ENCODE measurements at regions not wholly inside any gene's neighbourhood (a gene's known extent, or its start where the extent isn't known, plus 50 kb on each side); places are given as distances from the start of the nearest gene placed in this dataset.
"Not testable (repeated sequence)": the region's sequence is repeated elsewhere in the genome, so short reads cannot be mapped to it uniquely, and the experiment has no call there.

- no peak for DNase-seq
Measured at GRCh38 chr7:65317372-65317771, 56.3 kb upstream of the ZNF92 start.

DNA sequence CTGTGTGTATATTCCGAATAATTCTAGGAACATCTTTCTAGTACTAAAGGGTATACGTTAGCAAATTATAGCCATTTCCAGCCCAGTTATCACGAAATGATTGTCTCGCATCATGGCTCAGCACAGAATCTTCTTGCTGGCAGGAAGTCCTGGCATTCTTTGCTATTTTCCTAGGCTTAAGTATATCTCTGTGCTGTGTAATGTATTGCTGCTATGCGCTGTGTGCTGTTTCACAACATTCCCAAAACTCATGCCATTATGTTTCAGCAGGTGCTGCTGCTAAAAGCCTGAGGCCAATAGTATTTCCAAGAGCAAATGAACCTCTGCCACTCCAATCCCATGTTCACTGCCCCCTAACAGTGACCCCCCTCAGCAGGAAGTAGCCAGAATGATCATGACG lies 62.9 kb upstream of the ZNF92 start:
- DNase-seq = no peak

GRCh38 chr7:65308300-65308678 lies 65.4 kb upstream of the ZNF92 start:
- DNase-seq = no peak

DNA sequence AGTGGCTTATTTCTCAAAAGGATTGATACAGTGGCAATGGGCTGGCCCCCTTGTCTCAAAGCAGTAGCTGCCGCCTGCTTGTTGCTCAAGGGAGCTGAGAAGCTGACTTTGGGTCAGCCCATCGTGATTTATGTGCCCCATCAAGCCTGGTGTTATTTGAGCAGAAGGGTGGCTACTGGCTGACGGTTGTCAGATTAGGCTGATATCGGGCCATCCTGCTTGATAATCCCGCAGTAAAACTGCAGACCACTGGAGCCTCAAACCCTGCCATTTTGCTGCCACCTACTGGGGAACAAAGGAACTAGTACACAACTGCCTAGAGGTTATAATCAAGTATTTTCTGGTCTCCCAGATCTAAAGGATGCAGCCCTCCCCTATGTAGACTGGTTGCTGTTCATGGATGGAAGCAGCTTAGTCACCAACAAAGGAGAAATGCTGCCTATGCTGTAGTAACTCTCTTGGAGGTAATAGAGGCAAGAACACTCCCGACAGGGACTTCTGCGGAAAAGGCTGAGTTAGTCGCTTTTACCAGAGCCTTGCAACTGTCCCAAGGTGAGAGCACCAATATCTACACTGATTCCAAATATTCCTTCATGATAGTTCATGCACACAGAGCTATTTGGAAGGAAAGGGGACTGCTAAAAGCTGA lies 65.9 kb upstream of the ZNF92 start:
- DNase-seq = peak; percentile 87

DNA sequence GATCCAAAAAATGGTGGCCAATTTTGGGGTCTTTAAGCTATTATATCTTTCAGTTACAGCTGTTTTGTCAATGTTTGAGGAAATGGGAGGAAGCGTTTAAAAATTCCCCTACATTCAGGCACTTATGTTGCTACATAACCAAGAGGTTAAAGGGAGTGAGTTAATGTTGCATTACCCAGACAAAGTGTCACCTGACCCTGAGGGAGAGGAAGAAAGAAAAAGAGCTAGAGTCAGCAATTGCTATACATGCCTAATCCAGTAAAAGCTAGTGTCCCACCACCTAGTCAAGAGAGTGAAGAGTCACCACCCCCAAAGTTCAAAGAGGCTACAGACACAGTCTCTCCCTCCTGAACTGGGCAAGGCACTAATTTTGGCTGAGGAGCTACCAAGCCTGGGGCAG lies 69.5 kb upstream of the ZNF92 start:
- no peak for DNase-seq

- DNase-seq = no peak
Measured at GRCh38 chr7:65302883-65303282, 70.8 kb upstream of the ZNF92 start.

DNA sequence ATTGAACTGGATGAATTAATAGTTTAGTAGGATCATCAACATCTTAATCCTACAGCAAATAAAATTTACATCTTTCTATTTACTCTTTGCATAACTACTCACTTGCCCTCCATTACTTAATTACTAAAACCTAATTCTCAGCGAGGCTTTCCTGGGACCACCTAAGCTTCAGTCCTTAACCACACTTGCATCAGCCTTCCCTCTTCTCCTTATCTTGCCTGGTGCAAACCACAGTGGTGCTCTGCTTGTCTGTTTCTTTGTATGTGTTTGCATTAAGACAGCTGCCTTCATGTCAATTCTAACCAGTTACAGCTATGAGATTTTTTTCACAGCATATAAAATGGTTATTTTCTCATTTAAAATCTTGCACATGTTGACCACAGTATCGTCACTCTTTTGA lies 72.6 kb upstream of the ZNF92 start:
- no peak for DNase-seq

DNA sequence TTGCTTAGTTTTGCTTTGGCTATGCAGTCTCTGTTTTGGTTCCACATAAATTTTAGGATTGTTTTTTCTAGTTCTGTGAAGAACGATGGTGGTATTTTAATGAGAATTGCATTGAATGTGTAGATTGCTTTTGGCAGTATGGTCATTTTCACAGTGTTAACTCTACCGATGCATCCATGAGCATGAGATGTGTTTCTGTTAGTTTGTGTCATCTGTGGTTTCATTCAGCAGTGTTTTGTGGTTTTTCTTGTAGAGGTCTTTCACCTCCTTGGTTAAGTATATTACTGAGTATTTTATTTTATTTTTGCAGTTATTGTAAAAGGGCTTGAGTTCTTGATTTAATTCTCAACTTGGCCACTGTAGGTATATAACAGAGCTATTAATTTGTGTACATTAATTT lies 78.2 kb upstream of the ZNF92 start:
- DNase-seq = no peak

GRCh38 chr7:65290340-65290739 lies 83.3 kb upstream of the ZNF92 start:
- DNase-seq = not testable (repeated sequence)

DNA sequence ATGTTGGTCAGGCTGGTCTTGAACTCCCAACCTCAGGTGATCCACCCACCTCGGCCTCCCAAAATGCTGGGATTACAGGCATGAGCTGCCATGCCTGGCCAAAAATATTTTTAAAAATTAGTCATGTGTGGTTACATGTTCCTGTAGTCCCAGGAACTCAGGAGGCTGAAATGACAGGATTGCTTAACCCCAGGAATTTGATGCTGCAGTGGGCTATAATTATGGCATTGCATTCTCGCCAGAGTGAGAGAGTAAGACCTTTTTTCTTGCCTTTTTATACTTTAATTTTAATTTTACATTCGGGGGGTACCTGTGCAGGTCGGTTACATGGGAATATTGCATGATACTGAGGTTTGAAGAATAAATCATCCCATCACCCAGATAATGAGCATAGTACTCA lies 86.6 kb upstream of the ZNF92 start:
- DNase-seq = no peak

GRCh38 chr7:65285906-65286864 lies 87.5 kb upstream of the ZNF92 start:
- DNase-seq = no peak

DNA sequence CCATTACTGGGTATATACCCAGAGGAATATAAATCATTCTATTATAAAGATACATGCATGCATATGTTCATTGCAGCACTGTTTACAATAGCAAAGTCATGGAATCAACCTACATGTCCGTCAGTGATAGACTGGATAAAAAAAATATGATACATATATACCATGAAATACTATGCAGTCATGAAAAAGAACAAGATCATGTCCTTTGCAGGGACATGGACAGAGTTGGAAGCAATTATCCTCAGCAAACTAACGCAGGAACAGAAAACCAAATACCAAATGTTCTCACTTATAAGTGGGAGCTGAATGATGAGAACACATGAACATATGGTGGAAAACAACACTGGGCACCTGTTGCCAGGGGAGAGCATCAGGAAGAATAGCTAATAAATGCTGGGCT lies 88.4 kb upstream of the ZNF92 start:
- not testable (repeated sequence) for DNase-seq

DNA sequence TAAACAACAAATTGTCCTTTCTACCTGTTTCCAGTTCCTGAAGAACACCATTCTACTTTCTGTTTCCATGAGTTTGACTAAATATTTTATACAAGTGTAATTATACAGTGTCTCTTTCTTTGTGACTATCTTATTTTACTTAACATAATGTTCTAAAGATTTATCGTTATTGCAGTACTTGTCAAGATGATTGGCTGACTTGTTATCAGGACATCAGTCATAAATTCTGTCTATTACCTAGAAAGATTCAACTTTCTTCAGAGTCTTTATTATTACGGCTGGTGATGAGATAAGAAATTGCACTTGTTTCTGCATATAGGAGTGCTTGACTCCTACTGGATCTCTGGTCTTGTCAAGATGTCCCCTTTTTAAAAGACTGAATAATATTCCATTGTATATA lies 93.9 kb upstream of the ZNF92 start:
- DNase-seq = no peak

GRCh38 chr7:65276822-65277221 lies 96.8 kb upstream of the ZNF92 start:
- DNase-seq = no peak

- DNase-seq = not testable (repeated sequence)
Measured at GRCh38 chr7:65271502-65271901, 102.2 kb upstream of the ZNF92 start.

DNA sequence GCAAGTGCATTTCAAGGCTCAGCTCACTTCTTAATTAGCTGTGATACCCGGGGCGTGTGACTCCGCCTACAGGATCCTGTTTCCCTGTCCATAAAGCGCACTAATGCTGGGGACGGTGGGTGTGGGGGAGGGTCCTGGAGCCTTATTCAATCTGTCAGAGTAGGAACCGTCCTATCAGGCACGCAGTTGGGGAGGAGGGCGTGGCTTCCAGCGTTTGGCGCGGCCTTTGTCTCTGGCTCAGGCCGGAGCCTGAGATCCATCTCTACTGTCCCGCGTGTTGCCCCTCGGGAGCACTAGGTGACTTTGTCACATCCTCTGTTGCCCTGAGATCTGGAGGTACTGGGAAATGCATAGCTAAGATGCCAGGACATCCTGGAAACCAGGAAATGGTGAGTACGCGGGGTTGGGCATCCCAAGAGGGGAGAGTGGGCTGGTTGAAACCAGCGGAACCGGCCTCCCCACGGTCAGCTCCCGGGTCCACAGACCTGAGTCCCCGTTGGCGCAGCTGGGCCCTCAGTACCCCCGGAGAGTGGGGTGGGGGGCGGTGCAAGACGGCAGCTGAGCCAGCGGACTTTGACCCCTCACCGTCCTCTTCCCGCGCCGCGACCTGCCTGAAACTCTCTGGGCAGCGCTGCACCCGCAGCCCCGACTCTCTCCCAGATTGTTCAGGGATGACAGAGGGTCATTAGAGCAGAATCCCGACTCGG lies 104.4 kb upstream of the ZNF92 start:
- DNase-seq = peak; percentile 99

DNA sequence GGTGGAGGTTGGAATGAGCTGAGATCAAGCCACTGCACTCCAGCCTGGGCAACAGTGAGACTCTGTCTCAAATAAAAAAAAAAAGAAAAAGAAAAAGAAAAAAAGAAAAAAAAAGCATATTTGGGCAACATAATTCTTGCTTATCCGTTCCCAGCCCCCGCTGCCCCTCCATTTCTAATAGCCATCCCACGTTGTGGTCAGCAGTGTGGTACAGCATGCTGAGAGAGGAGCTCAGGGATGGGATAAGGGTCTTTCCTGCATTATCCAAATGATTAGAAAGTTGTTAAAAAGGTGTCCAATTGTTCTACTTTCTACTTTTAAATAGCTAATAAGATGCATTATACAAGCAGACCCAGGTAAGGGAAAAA lies 104.9 kb upstream of the ZNF92 start:
- DNase-seq = no peak

GRCh38 chr7:65265933-65266519 lies 107.6 kb upstream of the ZNF92 start:
- peak; percentile 22 for DNase-seq

- no peak for DNase-seq
Measured at GRCh38 chr7:65264258-65264657, 109.4 kb upstream of the ZNF92 start.

- not testable (repeated sequence) for DNase-seq
Measured at GRCh38 chr7:65260673-65261072, 113.0 kb upstream of the ZNF92 start.

DNA sequence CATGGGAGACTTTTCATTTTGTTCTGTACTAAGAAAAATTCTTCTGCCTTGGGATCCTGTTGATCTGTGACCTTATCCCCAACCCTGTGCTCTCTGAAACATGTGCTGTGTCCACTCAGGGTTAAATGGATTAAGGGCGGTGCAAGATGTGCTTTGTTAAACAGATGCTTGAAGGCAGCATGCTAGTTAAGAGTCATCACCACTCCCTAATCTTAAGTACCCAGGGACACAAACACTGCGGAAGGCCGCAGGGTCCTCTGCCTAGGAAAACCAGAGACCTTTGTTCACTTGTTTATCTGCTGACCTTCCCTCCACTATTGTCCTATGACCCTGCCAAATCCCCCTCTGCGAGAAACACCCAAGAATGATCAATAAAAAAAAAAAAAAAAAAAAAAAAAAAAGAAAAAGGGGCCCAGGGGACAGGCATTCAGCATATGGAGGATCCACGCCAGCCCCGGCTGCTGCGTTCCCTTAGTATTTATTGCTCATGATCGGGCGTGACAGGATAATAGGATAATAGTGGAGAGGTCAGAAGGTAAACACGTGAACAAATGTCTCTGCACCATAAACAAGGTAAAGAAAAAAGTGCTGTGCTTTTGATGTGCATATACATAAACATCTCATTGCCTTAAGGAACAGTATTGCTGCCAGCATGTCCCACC lies 113.7 kb upstream of the ZNF92 start:
- not testable (repeated sequence) for DNase-seq

DNA sequence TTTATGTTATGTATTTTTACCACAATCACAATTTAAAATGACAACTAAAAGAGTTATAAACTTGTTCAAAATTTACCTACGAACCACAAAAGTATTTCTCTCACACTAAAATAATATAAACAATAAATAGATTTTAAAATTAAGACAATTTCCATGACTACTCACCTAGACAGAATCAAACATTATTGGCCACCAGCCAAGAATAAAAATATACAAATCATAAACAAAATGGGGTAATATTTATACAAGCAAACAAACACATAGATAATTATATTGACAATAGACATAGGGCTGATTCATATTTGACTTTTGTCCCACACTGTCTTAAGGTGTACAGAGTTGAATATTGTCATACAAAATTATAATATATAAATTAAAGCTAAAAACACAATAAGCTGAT lies 119.6 kb upstream of the ZNF92 start:
- DNase-seq = no peak

All from DMS53 (cell line).